ENCODE measurements at regions not wholly inside any gene's neighbourhood (a gene's known extent, or its start where the extent isn't known, plus 50 kb on each side); places are given as distances from the start of the nearest gene placed in this dataset.

DNA sequence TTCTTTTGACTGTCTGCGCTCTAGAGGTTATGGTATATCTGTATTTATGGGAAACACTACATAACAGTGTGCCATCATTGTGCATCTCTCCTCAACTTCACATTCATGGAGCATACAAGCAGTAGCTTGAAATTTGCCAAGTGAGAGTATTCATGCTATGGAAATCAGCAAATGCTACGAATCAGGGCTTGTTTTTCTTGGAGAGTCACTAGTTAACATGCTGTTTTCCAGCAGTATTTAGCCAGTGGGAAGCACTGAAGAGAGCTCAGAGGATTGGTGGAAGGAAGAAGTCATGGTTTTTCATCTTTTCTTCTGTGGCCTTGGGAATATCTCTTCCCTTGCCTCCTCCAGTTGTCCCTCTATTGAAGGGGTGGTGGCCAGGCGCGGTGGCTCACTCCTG lies 303.0 kb downstream of the PSAT1 start:
- no peak for TF ChIP-seq EP300 (IDR thresholded peaks at IDR 0.05)
- no peak for TF ChIP-seq POLR2A (IDR thresholded peaks at IDR 0.05)
- TF ChIP-seq, protein P1, sequence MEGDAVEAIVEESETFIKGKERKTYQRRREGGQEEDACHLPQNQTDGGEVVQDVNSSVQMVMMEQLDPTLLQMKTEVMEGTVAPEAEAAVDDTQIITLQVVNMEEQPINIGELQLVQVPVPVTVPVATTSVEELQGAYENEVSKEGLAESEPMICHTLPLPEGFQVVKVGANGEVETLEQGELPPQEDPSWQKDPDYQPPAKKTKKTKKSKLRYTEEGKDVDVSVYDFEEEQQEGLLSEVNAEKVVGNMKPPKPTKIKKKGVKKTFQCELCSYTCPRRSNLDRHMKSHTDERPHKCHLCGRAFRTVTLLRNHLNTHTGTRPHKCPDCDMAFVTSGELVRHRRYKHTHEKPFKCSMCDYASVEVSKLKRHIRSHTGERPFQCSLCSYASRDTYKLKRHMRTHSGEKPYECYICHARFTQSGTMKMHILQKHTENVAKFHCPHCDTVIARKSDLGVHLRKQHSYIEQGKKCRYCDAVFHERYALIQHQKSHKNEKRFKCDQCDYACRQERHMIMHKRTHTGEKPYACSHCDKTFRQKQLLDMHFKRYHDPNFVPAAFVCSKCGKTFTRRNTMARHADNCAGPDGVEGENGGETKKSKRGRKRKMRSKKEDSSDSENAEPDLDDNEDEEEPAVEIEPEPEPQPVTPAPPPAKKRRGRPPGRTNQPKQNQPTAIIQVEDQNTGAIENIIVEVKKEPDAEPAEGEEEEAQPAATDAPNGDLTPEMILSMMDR (IDR thresholded peaks at IDR 0.05): no peak
